HG03066 (cell line): ENCODE measurements at regions not wholly inside any gene's neighbourhood (a gene's known extent, or its start where the extent isn't known, plus 50 kb on each side); places are given as distances from the start of the nearest gene placed in this dataset.

Source experiments
- ATAC-seq: cut with Tn5 transposase; IDR thresholded peaks from one replicate; pipeline ENCODE4 v1.9.1; 2021; ENCODE audit warnings: low read depth; ENCODE audit not compliant: unreplicated experiment

DNA sequence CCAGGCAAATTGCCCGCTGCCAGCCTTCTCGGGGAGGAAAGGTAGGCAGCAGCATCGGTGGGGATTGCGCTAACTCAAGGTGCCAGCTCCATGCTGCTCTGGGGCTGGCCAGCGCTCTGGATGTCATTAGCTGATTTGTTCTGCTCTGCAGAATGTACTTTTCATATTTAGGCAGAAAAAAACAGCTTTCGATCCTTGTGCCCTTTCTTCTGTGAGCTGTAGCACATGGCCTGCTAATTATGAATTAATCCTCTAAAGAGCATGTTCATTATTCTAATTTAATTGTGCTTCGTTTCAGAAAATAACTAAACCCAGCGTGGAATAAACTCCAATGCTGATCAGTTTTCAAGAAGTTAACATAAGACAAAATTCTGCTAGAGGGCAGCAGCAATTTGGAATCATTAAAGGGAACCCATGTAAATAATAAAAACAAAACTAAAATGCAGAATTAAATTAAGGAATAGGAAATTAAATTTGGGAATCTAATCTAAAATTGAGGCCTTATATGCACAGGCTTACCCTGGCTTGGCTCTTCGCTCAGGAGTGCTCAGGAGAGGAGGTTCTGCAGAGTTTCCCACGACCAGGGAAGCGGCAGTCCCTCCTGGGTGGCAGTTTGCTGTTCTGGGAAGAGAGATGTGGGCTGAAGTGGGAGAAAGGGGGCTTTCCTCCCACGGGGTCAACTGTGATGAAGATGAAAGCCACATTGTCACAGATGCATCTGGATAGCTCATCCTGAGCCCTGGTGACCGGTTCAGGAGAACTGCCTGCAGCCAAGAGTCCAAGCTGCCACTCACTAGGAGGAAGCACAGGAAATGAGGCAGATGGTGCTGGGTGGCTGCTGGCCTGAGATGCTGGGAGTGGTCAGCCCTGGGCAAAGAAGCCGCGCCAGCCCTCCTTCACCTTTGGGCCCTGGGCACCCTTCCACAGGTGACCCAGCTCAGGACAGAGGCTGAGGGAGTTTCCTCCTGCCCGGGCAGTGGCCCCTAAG lies 93.2 kb upstream of the PKDCC start:
- ATAC-seq = no peak

DNA sequence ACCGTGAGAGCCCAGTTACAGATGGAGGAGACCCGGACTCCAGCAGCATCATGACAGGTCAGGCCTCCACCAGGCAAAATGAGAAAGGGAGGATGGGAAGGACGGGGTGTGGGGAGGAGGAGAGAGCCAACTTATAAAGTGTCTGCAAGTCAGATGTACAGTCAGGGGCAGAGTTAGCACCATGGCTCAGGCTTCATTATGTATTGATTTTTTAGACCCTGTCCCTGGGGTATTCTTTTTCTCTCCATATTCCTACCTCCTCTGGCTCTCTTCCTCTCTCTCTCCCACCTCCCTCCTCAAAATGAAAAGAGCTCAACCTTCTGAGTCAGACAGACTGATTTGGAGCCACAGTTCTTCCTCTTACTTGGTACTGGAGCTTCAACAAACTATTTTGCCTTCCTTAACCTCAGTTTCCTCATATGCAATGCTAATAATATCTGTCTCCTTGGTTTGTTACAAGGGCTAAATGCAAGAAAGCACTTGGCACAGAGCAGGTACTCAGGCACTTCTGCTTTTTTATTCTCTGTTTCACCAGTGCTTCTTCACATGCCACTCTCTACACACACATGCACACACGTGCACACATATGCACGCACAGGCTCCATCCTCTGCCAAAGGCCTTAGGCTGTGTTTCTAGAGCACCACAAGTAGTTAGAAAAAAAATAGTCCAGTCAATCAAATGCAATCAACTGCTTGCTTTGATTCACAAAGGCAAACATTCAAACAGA lies 92.3 kb upstream of the PKDCC start:
- ATAC-seq = no peak

DNA sequence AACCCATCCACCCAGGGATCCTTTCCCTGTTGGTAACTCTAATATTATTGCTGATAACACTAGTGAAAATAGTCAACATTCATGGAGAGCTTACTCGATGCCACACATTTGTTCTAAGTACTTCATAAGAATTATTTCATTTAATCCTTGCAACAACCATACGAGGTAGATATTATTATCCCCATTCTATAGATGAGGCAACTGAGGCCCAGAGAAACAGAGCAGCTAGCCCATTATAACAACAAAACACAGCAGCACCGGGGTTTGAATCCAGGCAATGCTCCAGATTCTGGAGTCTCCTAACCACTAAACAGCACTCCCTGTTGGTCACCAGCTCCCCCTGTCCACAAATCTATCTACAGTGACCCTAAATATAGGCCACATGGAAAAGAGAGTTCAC lies 90.4 kb upstream of the PKDCC start:
- no peak for ATAC-seq

DNA sequence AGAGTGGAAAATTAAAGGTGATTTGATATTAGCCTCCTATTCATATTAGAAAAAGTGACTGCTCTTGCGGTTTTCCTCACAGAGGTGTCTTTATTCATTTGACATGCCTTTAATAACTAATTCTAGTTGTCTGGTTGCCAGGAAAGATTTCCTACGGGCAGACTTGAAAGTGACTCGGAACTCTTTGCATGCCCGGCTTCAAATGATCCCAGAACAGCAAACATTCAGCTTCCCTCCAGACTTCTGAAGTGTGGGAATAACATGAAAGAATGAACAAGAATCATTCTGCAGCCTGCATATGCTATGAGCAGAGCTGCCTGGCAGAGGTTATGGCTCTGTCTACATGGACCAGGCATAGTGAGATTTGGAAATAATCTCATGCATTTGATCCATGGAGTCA lies 89.6 kb upstream of the PKDCC start:
- no peak for ATAC-seq

DNA sequence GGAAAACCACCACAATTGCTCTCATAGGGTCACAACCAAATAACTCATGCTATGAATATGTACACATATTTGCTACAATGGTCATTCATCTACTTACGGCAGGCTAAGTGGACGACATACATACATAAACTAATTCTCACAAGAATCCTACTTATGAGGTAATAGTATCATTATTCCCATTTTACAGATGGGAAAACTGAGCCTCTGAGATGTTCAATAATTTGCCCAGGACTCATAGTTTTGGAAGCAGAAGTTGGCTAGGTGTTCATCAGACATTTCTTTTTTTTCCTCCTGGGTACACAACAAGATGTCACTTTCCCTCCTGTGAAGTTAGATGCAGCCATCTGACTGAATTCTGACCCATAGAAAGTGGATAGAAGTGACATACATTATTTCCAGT lies 89.0 kb upstream of the PKDCC start:
- no peak for ATAC-seq

DNA sequence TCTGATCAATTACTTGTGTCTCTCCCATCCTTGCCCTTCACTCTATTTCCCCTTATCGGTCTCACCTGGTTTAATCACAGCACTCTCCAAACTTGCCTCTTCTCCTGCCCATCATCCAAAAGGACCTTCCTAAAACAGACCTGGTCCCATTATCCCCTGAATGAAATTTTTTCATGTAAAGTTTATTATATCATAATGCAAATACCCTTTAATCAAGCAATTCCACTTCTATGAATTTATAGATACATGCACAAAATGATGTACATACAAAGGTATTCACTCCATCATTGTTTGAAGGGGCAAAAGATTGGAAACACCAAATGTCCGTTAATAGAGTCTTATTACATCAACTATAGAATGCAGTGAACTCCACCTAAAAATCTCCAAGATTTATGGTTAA lies 88.1 kb upstream of the PKDCC start:
- no peak for ATAC-seq

DNA sequence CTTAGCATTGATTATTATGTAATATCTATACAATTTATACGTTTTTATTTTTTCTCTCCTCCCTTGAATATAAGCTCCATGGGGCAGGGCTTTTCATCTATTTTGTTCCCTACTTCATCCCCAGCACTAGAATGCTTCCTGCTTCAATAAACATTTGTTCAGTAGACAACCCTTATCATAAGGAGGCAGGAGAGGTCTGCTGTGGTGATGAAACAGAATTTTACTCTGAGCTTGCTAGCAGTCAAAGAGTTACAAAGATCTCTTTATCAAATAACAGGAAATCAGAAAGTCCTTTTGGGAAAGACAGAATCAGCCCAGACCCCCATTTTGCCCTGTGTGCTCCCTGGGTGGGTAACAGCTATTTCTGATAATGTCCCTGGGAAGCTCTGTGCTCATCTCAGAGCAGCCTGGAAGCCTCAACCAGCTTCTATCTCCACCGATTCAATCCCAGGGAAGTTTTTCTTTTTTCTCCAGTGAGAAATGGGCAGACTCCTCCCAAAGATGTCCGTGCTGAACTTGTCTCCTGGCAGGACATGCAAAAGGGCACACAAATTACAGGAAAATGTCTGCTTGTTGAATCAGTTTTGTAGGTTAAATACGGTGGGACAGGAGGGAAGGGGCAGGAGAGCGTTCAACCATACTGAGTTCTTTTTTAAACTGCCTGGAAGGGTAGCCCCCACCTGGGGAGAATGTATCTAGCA lies 84.7 kb upstream of the PKDCC start:
- ATAC-seq = no peak

DNA sequence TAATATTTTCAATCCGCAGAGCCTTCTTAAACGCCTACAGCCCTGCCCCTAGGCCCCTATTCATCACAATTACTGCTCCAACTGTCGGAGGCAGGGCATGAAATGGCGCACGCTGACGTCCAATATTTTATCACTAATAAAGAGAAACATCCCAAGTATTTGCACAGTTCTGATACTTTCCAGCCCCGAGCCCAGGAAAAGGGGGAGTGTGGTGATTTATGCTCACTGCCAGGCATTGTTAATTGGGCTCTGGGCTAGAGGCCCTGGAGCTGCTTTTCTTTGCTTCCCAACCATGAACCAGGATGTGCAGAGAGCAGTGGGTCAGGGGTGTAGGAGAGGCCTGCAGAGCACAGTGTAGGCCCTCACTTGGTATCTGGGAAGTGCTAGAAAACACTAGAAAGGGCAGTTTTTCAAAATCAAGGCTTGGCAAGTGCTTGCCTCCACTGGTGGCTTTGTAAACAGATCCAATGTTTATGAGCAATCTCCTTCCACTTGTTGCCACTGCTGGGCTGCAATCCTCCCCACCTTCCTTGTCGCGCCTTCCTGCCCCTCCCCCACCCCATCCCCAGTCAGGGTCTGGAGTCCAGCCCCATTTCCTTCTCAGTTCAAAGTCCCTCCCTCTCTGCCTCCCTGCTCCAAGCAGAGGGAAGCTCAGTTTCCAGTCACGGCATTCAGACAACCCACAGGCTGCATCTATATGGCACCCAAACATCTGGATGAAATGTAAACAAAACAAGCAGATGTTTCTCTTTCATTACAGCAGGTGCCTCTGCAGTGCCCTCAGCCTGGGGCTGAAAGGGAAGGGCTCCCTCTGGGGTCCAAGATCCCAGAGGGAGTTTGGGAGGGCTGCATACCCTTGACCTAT lies 83.9 kb upstream of the PKDCC start:
- no peak for ATAC-seq

DNA sequence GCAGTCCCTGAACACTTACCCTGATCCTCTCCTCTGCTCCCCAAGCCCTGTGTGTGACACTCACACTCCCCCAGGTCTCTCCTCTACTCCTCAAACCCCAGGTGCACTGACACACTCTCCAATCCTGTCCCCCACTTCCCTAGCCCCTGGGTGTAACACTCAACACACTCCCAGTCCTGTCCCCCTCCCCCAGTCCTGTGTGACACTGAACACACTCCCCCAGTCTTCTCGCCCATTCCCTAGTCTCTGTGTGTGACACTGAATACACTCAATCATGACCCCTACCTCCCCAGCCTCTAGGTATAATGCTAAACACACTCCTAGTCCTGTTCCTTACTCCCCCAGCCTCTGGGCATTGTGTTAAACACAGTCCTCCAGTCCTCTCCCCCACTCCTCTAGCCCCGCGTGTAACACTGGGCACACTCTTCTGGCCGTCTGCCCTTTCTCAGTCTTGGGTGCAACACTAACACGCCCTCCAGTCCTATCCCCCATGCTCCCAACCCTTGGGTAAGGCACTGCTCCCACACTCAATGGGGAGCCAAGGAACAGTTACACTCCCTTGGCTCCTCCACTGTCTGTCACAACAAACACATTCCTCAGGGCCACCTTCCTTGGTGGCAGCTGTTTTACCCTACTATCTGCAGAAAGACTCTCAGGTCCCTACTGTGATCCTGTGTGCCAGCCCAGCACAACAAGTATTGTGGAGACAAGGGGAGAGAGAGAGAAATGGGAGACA lies 82.5 kb upstream of the PKDCC start:
- ATAC-seq = no peak

DNA sequence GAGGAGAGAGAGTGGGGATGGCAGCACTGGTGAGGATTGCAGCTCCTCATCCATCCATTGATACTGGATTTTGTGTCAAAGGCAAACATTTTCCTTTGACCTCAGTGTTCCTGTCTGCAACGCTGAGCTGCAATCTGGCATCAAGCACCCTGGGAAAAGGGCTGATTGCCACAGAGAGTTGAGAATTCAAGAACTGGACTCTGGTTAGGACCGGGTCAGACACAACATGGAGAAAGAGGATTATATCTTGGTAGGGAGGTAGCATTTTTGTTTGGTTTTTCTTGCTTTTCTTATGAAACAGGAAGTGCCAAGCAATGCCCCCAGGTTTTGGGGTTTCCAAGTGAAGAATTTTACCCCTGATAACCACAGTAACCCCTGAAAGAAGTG lies 81.9 kb upstream of the PKDCC start:
- ATAC-seq = no peak

DNA sequence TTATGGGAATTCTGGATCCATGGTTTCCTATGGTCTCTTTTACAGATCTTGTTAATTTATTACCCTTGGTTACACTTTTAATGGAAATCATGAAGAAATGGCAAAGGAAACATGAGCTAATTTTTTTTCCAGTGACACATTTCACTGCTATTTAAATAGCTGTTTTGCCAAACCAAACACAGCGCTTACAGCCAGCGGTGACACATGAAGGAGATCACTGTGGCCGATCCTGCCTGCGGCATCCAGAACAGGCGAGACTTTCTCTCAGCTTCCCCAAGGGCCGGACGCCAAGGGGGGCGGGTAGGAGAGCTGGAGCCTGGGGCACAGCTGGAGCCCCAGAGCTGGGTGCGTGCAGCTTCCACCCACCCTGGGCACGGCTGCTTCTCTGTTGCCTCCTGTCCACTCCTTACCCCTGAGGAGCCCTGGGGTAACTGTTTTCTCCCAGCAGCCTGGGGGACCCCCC lies 81.4 kb upstream of the PKDCC start:
- no peak for ATAC-seq

DNA sequence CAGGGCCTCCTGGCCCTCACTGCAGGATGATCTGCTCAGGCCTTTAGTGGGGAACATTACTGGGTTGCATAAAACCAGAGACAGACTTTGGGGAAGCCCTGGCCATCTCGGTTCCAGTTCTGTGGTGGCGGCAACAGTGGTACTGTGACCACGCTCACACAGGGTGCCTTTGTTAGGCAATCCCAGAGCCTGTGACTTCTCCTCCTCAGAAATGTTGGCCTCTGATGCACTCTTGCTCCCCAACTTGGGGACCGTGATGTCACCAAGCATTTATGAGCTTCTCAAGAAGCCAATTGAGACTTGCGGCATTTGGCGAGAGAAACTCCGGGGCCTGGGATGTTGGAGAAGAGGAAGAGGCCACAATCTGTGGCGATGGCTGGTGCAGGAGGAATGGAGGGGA lies 80.9 kb upstream of the PKDCC start:
- ATAC-seq = no peak

DNA sequence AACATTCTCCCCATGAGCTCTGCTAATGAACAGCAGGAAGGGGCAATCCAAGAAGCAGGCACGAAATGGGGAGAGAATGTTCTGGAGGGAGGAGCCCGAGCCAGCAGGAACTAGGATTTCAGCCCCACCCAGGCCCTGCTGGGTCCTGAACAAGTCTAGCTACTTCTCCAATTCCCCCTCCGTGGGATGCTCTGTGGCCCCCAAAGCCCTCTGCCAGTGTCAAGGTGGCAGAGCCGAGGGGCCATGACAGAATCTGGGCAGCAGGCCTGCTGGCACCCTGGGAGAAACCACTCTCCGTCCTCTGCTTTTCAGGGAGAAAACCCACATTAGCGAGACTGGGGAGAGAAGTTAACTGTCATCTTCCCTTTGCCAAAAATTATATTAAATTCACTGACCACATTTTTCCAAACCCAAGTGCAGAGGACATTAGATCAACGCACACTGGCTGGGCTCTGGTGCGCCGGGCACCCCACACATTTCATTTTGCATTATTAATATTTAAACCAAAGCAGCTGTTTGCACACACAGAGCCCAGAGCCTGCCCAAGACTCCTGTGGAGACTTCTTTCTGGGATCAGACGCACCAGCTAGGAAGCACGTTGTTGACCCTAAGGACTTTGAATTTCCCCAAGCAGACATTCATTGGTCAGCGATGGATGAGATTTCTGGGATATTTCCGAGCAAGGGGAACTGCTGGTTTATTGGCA lies 80.2 kb upstream of the PKDCC start:
- no peak for ATAC-seq

DNA sequence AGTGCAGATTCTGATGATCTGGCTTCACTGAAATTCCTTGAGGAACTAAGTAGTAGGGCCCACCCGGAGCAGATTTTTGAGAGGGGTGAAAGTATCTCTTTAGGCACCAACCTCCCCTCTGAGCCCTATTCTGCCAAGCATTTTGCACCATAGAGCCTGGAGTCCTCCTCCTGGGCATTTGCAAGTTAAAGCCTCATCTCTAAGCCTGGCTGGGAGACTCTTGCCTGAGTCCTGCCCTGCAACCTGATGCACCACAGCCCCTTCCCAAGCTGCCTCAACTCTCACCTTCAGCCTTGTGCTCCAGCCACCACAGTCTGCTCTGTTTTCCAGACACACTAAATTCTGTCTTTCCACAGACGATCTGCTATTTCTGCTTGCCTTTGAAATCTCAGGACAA lies 79.6 kb upstream of the PKDCC start:
- ATAC-seq = no peak

DNA sequence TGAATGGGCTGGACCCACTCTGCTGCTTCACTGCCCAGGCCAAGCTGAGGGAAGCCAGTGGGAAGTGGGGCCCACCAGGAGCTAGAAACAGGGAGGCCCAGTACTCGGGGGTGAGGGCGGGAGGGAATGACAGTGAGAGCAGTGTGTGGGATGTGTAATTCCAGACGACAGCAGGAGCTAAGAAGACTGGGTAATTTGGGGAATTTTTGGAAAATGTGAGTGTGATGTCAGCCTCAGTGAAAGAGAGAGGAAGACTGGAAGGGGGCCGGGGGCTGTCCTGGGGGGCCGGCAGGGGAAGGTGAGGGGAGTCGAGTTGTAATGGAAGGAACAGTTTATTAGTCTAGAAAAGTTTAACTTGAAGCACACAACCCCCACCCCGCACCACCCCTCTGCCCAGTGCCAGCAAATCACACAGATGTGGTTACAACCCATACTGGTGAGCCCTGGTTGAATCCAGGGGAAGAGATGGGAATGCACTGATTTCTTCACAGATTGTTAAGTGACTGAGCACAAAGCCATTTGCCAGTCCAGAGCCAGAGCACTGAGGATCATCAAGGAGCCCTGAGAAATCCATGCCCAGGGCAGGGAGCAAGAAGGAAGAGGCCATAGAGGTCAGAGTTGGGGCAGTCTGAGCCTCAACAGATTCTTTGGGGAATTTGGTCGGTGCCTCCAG lies 76.7 kb upstream of the PKDCC start:
- ATAC-seq = no peak

DNA sequence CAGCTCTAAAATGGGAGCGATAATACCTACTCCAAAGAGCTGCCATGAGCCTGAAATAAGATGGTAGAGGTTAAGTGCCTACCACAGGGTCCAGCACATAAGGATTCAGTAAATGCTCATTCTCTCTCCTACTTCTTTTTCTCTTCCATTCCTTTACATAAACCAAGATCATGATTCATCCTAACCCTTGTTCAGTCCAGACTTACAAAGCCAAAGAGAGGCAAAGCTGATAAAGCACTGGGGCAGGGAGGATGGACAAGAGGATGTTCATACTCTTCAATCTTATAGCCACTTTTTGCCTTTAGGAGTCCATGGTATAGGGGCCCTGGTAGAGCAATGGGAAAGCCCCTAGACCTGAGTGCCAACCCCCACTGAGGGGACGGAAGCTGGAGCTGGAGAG lies 75.6 kb upstream of the PKDCC start:
- ATAC-seq = no peak

DNA sequence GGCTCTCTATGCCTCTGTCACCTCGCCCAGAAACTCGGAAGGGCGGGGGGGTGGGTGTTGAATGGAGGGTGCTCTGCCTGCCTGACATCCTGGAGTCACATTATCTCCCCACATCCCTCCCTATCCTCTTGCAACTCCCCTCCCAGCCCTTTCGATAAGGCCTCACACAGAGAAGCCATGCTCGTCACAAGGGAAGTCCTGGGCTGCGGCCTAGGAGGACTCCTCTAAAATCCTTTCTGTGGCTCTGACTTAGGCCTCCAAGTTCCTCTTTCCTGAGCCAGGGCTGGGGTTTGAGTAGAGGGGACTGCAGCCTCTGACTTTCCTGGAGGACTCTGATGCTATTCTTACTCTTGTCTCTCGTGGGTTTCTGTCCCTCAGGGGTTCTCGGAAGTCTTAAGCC lies 75.0 kb upstream of the PKDCC start:
- ATAC-seq = no peak

DNA sequence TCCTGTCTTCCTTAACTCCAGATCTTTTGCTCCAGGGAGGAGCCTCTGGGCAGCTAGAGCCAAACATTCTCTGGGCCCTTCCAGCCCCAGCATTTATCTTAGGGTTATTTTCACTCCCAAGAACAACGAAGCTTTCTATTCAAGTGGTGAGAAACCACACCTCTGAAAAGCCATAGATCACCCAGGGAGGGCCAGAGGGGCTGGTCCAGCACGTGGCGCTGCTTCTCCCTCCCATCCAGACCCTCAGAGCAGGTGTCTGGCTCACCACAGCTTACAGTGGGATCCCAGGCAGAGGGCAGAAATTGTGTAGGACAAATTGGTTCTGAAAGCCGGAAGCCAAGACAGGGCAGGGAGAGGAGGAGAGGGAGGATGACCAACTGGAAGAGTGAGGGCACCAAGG lies 74.0 kb upstream of the PKDCC start:
- no peak for ATAC-seq
